HG03565 (cell line): ENCODE measurements at regions not wholly inside any gene's neighbourhood (a gene's known extent, or its start where the extent isn't known, plus 50 kb on each side); places are given as distances from the start of the nearest gene placed in this dataset.

Experiments
- ATAC-seq: cut with Tn5 transposase; IDR thresholded peaks from one replicate; pipeline ENCODE4 v1.9.1; 2021; ENCODE audit warnings: mild to moderate bottlenecking, moderate library complexity; ENCODE audit not compliant: unreplicated experiment

DNA sequence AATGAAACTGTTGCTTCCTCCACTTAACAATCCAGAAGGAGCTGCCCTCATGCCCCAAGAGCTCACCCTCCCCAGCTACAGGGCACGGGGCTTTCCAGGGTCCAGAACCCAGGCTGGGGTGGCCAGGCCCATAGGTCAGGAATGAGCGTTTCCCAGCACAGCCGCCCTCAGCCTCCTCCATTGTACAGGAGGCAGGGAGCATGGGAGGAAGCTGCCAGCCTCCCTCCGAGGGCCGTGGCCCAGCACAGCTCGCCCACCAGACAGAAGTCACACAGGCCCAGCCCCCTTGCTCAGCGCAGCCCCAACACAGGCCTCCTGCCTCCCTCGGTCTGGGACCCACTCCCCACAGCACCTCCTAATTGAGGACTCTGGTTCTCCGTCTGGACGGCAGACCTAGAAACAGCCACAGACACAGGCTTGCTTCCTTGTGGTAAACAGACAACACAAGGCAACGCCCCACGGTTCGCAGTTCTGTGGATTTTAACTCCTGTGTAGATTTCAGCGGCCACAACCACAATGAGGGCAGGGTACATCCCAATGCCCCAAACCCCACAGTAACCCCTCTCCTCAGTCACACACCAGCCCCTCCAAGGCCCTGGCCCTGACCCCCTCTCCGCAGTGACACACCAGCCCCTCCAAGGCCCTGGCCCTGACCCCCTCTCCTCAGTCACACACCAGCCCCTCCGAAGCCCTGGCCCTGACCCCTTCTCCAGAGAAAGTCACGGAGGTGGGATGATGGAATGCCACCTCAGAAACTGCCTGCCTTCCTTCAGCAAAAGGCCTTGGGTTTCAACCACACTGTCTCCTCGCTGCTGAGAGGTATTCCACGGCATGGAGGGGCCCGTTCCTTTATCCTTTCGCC lies 173.5 kb downstream of the DLL1 start:
- ATAC-seq = no peak

GRCh38 chr6:170116636-170117035 lies 174.2 kb downstream of the DLL1 start:
- ATAC-seq = no peak

DNA sequence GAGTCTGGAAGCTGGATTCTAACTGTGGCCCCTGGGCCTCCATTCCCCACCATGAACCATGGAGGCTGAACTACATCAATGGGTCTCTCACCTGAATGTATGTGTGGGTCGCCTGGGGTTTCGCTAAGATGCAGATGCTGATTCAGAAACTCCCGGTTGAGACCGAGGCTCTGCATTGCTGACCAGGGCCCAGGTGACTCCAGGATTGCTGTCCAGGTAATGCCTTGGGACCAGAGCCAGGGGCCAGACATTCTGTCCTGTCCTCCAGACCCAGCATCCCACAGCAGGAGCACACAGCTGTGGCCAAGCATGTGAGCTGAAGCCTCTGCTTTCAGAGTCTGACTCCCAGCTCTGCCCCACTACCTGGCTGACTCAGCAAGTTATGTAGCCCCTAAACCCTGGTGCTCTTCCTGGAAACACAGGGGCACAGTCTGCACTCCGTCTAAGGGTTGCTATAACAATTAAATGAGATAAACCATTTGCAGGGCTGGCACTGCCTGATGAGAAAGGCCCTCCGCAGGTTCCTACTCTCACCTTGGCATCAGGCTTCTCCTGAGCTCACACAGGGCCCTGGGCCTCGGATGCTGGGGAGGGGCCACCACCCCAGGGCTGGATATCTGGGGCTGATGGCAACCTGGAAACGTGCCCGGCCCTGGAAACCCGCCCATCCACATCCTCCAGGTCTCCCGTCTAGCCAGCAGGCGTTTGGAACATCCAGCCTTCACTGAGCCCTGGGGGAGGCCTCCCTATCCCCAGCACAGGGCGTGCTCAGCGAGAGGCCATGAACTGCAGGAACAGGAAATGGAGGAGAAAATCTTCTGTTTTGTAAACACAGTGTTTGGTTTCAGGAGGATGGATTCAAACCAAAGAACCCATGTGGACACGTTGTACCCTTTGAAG lies 175.7 kb downstream of the DLL1 start:
- no peak for ATAC-seq

DNA sequence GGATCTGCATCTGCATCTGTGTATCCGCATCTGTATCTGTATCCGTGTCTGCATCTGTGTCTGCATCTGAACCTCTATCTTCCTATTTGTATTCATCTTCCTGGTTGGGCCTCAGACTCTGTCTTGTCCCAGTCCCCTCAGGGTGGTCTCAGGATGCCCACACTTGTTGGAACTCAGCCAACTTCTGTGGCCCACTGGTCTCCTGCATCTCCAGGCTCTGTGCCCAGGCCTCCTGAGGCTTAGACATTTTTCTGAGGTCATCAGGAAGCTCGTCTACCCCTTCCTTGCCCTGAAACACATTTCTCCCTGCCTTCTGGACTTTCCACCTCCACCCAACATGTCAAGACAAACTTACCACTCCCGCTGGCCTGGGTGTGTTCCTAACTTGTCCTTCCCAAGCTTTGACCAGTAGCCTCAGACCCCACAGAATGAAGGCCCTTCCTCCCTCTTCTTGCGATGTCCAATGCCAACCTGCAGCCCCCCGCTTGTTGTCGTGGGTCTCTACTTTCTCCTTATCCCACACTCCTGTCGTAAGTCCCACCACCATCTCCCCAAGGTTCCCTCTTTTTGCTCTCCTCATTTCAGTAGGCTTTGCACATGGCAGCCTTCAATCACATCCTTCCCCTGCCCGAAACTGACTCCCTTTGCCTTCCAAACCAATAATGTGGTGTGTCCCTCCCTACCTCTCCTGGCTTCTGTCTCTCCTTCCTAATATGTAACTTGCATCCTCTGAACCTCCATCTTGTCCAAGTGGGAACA lies 176.5 kb downstream of the DLL1 start:
- ATAC-seq = no peak

- ATAC-seq = no peak
Measured at GRCh38 chr6:170113141-170113540, 177.7 kb downstream of the DLL1 start.

DNA sequence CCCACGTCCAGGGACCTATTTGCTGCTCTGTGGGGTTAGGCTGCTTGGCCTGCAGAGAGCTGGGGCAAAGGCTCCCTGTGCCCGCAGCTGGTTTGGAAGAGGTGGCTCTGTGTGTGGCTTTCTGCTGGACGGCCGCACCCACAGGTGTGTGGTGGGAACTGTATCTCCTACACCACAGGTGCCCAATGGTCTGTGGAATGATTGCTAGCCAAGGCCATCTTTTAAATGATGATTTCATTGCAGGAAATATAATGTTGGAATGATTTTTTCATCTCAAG lies 178.4 kb downstream of the DLL1 start:
- no peak for ATAC-seq

DNA sequence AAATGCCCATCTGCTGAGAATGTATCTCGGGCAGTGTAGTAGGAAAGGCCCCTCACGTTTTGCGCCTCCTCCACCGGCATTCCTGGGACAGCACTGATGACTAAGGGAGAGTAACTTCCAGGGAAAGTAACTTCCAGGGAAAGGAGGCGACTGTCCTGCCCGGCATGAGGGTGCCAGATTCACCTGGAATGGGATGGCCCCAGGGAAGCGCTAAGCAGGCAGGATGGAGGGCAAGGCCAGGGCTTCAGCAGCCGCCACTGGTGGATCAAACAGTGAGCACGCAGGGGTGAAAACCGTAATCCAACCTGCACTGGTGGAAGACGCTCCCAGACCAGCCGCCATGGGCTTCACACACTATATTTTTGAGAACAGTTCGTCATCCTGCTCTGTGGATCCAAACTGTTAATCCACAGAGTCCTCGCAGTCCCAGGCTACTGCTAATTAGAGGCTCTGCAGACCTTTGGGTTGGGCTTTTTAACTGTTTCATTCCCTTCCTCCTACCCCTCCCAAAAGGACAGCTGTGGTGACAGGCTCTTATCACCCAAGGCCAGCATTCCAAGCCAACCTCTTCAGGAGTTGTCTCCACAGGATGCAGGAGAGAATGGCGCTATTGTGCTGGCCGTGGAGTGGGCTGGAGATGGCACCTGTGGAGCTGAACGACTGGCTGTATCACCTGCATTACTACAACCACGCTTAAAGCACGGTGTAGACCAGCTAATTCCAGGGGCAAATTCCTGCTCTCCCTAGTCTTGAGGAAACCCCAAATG lies 178.9 kb downstream of the DLL1 start:
- ATAC-seq = no peak

- ATAC-seq = no peak
Measured at GRCh38 chr6:170111141-170111664, 179.7 kb downstream of the DLL1 start.

- no peak for ATAC-seq
Measured at GRCh38 chr6:170110201-170111140, 180.4 kb downstream of the DLL1 start.

DNA sequence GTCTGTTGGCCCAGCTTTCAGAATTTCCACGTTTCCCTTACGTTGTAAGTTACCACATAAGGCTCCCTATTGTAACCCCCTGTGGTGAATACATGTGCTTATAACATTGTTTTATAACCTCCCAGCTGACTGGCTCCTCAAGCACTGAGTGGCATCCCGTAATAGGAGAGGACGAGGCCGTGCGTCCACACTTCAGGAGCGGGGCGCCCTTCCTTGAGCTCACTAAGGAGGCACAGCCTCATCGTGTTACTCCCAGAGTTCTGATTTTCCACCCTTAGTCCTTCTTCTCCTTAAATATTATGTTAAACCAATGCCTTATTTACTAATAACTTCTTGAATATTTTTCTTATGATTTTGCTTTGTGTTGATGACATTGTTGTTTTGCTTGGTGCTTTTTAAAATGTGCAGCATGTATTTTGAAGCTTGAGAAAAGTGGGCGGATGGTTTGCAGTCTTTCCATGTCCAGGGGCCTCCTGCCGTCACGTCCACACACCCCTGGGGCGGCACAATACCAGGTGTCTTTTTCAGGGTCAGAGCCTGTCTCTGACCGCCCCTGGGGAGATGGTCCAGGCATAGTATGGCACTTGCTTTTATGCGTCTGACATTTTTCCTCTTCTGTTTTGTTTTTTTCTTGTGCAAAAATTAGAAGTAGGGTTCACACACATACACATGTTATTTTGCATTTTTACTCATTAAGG lies 181.8 kb downstream of the DLL1 start:
- no peak for ATAC-seq

DNA sequence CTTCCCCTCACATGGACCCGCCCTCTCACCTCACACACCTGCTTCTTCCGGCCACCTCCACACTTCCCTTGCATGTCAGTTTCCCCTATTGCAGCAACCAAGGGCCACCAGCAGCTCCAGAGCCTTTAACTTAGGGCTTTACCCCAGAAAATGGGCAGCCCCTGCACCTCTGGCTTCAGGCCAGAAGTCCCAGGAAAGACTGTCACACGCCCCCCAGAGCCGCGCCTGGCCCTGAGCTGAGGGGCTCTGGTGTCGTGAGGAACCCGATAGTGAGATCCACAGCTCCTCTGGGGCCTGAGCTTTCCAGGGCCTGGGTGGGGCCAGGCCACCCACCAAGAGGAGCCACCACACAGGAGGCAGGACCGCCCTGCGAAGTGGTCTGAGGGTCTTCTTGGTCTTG lies 182.4 kb downstream of the DLL1 start:
- no peak for ATAC-seq

GRCh38 chr6:170107606-170108222 lies 183.2 kb downstream of the DLL1 start:
- ATAC-seq = no peak

DNA sequence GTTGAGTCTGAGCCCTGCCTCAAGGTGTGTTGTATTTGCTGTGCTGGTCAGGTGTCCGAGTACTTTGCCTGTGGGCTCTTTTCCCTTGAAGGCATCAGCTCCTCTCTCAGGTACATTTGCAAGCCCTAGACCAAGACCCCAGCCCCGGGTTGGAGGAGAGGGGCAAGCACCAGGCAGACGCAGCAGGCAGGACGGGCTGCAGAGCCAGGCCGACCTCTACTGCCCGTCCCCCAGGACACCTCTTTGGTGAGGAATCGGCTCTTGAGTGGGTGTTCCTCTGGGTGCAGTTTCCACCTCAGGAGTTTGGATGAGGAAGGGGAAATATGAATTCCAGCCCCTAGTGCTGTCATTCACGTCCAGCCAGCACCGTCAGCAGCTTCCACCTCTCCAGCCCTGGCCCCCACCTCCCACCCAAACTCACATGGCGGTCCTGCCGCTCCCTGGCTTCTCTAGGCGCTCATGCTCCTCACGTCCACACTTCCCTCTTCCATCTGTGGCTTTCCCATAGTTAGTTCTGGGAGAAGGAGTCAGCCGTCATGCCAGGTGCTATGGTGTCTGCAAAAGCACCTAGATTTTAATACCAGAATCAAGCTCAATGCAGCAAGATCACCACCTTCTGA lies 183.9 kb downstream of the DLL1 start:
- ATAC-seq = no peak

DNA sequence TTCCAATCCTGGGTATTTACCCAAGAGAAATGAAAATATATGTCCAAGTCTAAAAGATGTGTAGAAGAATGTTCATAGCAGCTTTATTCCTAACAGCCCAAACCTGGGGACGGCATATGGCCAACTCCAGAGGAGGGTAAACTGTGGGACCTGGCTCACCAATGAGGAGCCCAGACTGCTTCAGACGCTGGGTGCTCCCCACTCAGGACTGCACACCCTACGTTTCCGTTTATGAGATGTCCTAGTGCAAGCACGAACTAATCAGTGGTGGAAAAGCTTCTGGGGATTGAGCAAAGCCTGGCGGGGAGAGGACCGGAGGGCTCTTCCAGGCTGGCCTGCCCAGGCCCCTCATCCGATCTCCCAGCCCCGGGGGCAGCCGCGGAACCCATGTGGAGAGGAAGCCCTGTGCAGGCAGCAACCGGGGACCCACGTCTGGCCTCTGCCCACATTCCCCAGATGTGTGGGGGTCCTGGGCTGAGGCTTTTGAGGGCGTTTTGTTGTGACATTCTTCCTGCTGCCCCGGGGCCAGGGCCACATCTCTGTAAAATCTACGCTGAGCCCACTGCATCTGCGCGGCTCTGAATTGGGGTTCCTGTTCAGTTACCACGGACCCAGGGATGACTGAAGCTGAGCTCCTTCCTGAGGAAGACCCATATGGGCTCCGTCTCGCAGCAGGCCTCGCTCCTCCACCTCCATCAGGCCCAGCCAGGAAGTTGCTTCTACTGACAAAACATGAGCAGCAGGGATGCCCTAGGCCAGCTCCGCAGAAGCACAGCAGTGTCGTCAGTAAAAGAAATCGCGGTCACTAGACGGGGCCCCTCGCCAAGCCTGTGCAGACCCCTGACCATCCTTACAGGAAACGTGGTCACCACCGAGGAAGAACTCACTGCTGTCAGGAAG lies 188.0 kb downstream of the DLL1 start:
- ATAC-seq = no peak

- ATAC-seq = no peak
Measured at GRCh38 chr6:170102038-170102437, 188.8 kb downstream of the DLL1 start.

GRCh38 chr6:170101281-170102035 lies 189.4 kb downstream of the DLL1 start:
- no peak for ATAC-seq
